Sigmoid colon (tissue), 6 donors: ENCODE measurements at regions not wholly inside any gene's neighbourhood (a gene's known extent, or its start where the extent isn't known, plus 50 kb on each side); places are given as distances from the start of the nearest gene placed in this dataset.

Source experiments
- DNase-seq: peaks from one replicate; pipeline ENCODE4 v3.0.0-alpha.2; 2019
- H3K27ac ChIP-seq, 4 donors: fragments of 200-600 bp; sonication (generic); one replicate each; pipeline ENCODE4 v1.5.1; 2016 to 2019; ENCODE audit warnings: mild to moderate bottlenecking in 1 of 4
- H3K27me3 ChIP-seq, 3 donors: fragments of 200-600 bp; sonication (generic); one replicate each; pipeline ENCODE4 v1.5.1; 2019; ENCODE audit warnings: mild to moderate bottlenecking in 1 of 3
- H3K36me3 ChIP-seq, 4 donors: fragments of 200-600 bp; sonication (generic); one replicate each; pipeline ENCODE4 v1.5.1; 2016 to 2019
- H3K4me1 ChIP-seq, 4 donors: fragments of 200-600 bp; sonication (generic); one replicate each; pipeline ENCODE4 v1.5.1; 2017 to 2019
- H3K4me3 ChIP-seq, 4 donors: fragments of 200-600 bp; sonication (generic); one replicate each; pipeline ENCODE4 v1.5.1; 2017 to 2019; ENCODE audit warnings: mild to moderate bottlenecking in 2 of 4, moderate library complexity in 1 of 4
- H3K9me3 ChIP-seq, 4 donors: fragments of 200-600 bp in 3 of 4; sonication (generic) in 3 of 4; one replicate each; pipeline versions ENCODE4 v1.5.1 to v1.6.1; 2013 to 2019
- CTCF ChIP-seq, 4 experiments: fragments of 450-650 bp in 3 of 4; fragments of 200-600 bp in 1 of 4; IDR thresholded peaks; one replicate each; pipeline ENCODE4 v1.5.1; 2016 to 2019; ENCODE audit warnings: antibody characterized with exemption in 4 of 4, mild to moderate bottlenecking in 3 of 4, moderate library complexity in 2 of 4
- EP300 ChIP-seq, 4 donors: sonication (generic); formaldehyde crosslinking; IDR thresholded peaks; one replicate each; pipeline ENCODE4 v1.6.1; 2017; ENCODE audit warnings: antibody characterized with exemption in 4 of 4
- POLR2A ChIP-seq, 2 donors: fragments of 450-650 bp; IDR thresholded peaks; one replicate each; pipeline ENCODE4 v1.6.1; 2016; ENCODE audit warnings: antibody characterized with exemption in 2 of 2, mild to moderate bottlenecking in 2 of 2, moderate library complexity in 2 of 2
- POLR2AphosphoS5 ChIP-seq, 4 donors: sonication (generic); formaldehyde crosslinking; IDR thresholded peaks; one replicate each; pipeline ENCODE4 v1.6.1; 2017; ENCODE audit warnings: antibody characterized with exemption in 4 of 4
- WGBS, 2 donors: extraction: QIAGEN DNeasy Blood & Tissue Kit; methylation state at CpG; one replicate each; pipeline ENCODE4 v1.1.7; 2013; 5-methylcytosine and 5-hydroxymethylcytosine counted together
- intact Hi-C: fragments of 100-400 bp; cut with DNase I; formaldehyde crosslinking; loops from one replicate; pipeline ENCODE4 v1.15.1; 2023
- donor health status: healthy with polysubstance abuse.
- donor health status: healthy.

GRCh38 chr3:81249540-81250029 is 511.9 kb downstream of the GBE1 start:
- intact Hi-C loops: no loop called here
- Histone ChIP-seq H3K27me3 (no peaks in the 10 kb centered on the region), H3K4me3 (no peak overlapping the region), H3K36me3 (no peaks in the 10 kb centered on the region), H3K27ac (no peak overlapping the region), H3K4me1 (peaks cover 0 to 10% (median 5%) of the 10 kb centered on the region in 4 donors), H3K9me3 (no peaks in the 10 kb centered on the region)
- no peak for DNase-seq
- WGBS, 2 donors: 18 to 55% methylated on average over 1 of the region's 1 CpG
- TF ChIP-seq EP300 (IDR thresholded peaks at IDR 0.05) (no peak), POLR2AphosphoS5 (IDR thresholded peaks at IDR 0.05) (no peak), POLR2A (IDR thresholded peaks at IDR 0.05) (no peak)

- no peak for DNase-seq
- 70 to 77% methylated on average over 3 of the region's 3 CpGs for WGBS, 2 donors
- H3K4me3 ChIP-seq: no peak overlapping the region
These were observed 515.9 kb downstream of the GBE1 start for GRCh38 chr3:81245501-81245900.

GRCh38 chr3:81245043-81245442 is 516.4 kb downstream of the GBE1 start:
- 67 to 81% methylated on average over 2 of the region's 2 CpGs for WGBS, 2 donors
- intact Hi-C loops: no loop called here

More at GRCh38 chr3:81245501-81245900, 515.9 kb downstream of the GBE1 start:
- Histone ChIP-seq H3K4me1 (peaks cover 0 to 10% (median 5%) of the 10 kb centered on the region in 4 donors), H3K27ac (no peak overlapping the region), H3K27me3 (no peaks in the 10 kb centered on the region), H3K36me3 (no peaks in the 10 kb centered on the region), H3K9me3 (no peaks in the 10 kb centered on the region)
- intact Hi-C loops: no loop called here
- TF ChIP-seq POLR2A (IDR thresholded peaks at IDR 0.05) (no peak), EP300 (IDR thresholded peaks at IDR 0.05) (no peak), POLR2AphosphoS5 (IDR thresholded peaks at IDR 0.05) (no peak), CTCF (IDR thresholded peaks at IDR 0.05) (no peak)

GRCh38 chr3:81244231-81244630 is 517.2 kb downstream of the GBE1 start:
- TF ChIP-seq POLR2AphosphoS5 (IDR thresholded peaks at IDR 0.05) (no peak), CTCF (IDR thresholded peaks at IDR 0.05) (no peak)
- WGBS, 2 donors: 88 to 92% methylated on average over 3 of the region's 3 CpGs
- no peak for DNase-seq
- no peaks in the 10 kb centered on the region for H3K9me3 ChIP-seq
- no peak overlapping the region for H3K27ac ChIP-seq
- no peaks in the 10 kb centered on the region for H3K27me3 ChIP-seq
- intact Hi-C loops: no loop called here
- H3K36me3 ChIP-seq: no peaks in the 10 kb centered on the region
- no peak overlapping the region for H3K4me3 ChIP-seq
- H3K4me1 ChIP-seq: peaks cover 0 to 10% (median 5%) of the 10 kb centered on the region in 4 donors

More at GRCh38 chr3:81245043-81245442, 516.4 kb downstream of the GBE1 start:
- no peaks in the 10 kb centered on the region for H3K9me3 ChIP-seq
- no peaks in the 10 kb centered on the region for H3K27me3 ChIP-seq
- H3K27ac ChIP-seq: no peak overlapping the region
- peaks cover 0 to 10% (median 5%) of the 10 kb centered on the region in 4 donors for H3K4me1 ChIP-seq
- no peaks in the 10 kb centered on the region for H3K36me3 ChIP-seq
- DNase-seq: no peak
- no peak for TF ChIP-seq POLR2A (IDR thresholded peaks at IDR 0.05)
- TF ChIP-seq CTCF (IDR thresholded peaks at IDR 0.05): no peak
- no peak for TF ChIP-seq POLR2AphosphoS5 (IDR thresholded peaks at IDR 0.05)
- TF ChIP-seq EP300 (IDR thresholded peaks at IDR 0.05): no peak
- no peak overlapping the region for H3K4me3 ChIP-seq

GRCh38 chr3:81242871-81243270 is 518.6 kb downstream of the GBE1 start:
- WGBS, 2 donors: 10 to 48% methylated on average over 1 of the region's 1 CpG
- H3K9me3 ChIP-seq: no peaks in the 10 kb centered on the region
- intact Hi-C loops: no loop called here
- H3K4me3 ChIP-seq: no peak overlapping the region
- no peak for DNase-seq
- no peak overlapping the region for H3K27ac ChIP-seq
- TF ChIP-seq EP300 (IDR thresholded peaks at IDR 0.05) (no peak), POLR2AphosphoS5 (IDR thresholded peaks at IDR 0.05) (no peak), CTCF (IDR thresholded peaks at IDR 0.05) (peak in 1 of 4 experiments; percentile 17), POLR2A (IDR thresholded peaks at IDR 0.05) (no peak)
- no peaks in the 10 kb centered on the region for H3K27me3 ChIP-seq
- H3K36me3 ChIP-seq: no peaks in the 10 kb centered on the region
- peaks cover 0 to 10% (median 5%) of the 10 kb centered on the region in 4 donors for H3K4me1 ChIP-seq
